ENCODE measurements at regions not wholly inside any gene's neighbourhood (a gene's known extent, or its start where the extent isn't known, plus 50 kb on each side); places are given as distances from the start of the nearest gene placed in this dataset.
"Not testable (repeated sequence)": the region's sequence is repeated elsewhere in the genome, so short reads cannot be mapped to it uniquely, and the experiment has no call there.

- not testable (repeated sequence) for H3K79me2 ChIP-seq (ENCODE audit: insufficient read depth, low read length); H3K4me3 ChIP-seq (ENCODE audit: insufficient read depth, low read length, poor library complexity, severe bottlenecking); H3K9me3 ChIP-seq (ENCODE audit: insufficient read depth, low read length); H2AFZ ChIP-seq (ENCODE audit: low read depth, low read length, severe bottlenecking); H3K4me2 ChIP-seq (ENCODE audit: low read depth, low read length, poor library complexity, severe bottlenecking); H3K36me3 ChIP-seq (ENCODE audit: low read length); H3F3A ChIP-seq (ENCODE audit: insufficient read depth); H3K27ac ChIP-seq (ENCODE audit: low read depth, low read length); H3K27me3 ChIP-seq (ENCODE audit: low read length); H4K20me1 ChIP-seq (ENCODE audit: low read depth, low read length); H3K9ac ChIP-seq (ENCODE audit: low read length); H3K9me2 ChIP-seq (replicated peaks; ENCODE audit: insufficient read depth, low read length)
Observed at GRCh38 chr1:120534361-120535047, 119.7 kb downstream of the NBPF8 start.

GRCh38 chr1:120535052-120535451 lies 120.2 kb downstream of the NBPF8 start:
- not testable (repeated sequence) for H4K20me1 ChIP-seq (ENCODE audit: low read depth, low read length); H2AFZ ChIP-seq (ENCODE audit: low read depth, low read length, severe bottlenecking); H3K4me3 ChIP-seq (ENCODE audit: insufficient read depth, low read length, poor library complexity, severe bottlenecking); H3K27me3 ChIP-seq (ENCODE audit: low read length); H3K9me3 ChIP-seq (ENCODE audit: insufficient read depth, low read length); H3K9me2 ChIP-seq (replicated peaks; ENCODE audit: insufficient read depth, low read length); H3F3A ChIP-seq (ENCODE audit: insufficient read depth); H3K27ac ChIP-seq (ENCODE audit: low read depth, low read length); H3K79me2 ChIP-seq (ENCODE audit: insufficient read depth, low read length); H3K4me2 ChIP-seq (ENCODE audit: low read depth, low read length, poor library complexity, severe bottlenecking); H3K36me3 ChIP-seq (ENCODE audit: low read length); H3K9ac ChIP-seq (ENCODE audit: low read length)

- not testable (repeated sequence) for H3K9me2 ChIP-seq (replicated peaks; ENCODE audit: insufficient read depth, low read length); H2AFZ ChIP-seq (ENCODE audit: low read depth, low read length, severe bottlenecking); H4K20me1 ChIP-seq (ENCODE audit: low read depth, low read length); H3K9me3 ChIP-seq (ENCODE audit: insufficient read depth, low read length); H3K36me3 ChIP-seq (ENCODE audit: low read length); H3K9ac ChIP-seq (ENCODE audit: low read length); H3K27me3 ChIP-seq (ENCODE audit: low read length); H3K4me2 ChIP-seq (ENCODE audit: low read depth, low read length, poor library complexity, severe bottlenecking); H3K79me2 ChIP-seq (ENCODE audit: insufficient read depth, low read length); H3K4me3 ChIP-seq (ENCODE audit: insufficient read depth, low read length, poor library complexity, severe bottlenecking); H3K27ac ChIP-seq (ENCODE audit: low read depth, low read length); H3F3A ChIP-seq (ENCODE audit: insufficient read depth)
Observed at GRCh38 chr1:120541394-120541793, 126.6 kb downstream of the NBPF8 start.

- H3K4me3 ChIP-seq (ENCODE audit: insufficient read depth, low read length, poor library complexity, severe bottlenecking); H3K9ac ChIP-seq (ENCODE audit: low read length); H3K36me3 ChIP-seq (ENCODE audit: low read length); H3K9me3 ChIP-seq (ENCODE audit: insufficient read depth, low read length); H3K27me3 ChIP-seq (ENCODE audit: low read length); H3K9me2 ChIP-seq (replicated peaks; ENCODE audit: insufficient read depth, low read length); H4K20me1 ChIP-seq (ENCODE audit: low read depth, low read length); H3K4me2 ChIP-seq (ENCODE audit: low read depth, low read length, poor library complexity, severe bottlenecking); H2AFZ ChIP-seq (ENCODE audit: low read depth, low read length, severe bottlenecking); H3K79me2 ChIP-seq (ENCODE audit: insufficient read depth, low read length); H3K27ac ChIP-seq (ENCODE audit: low read depth, low read length); H3F3A ChIP-seq (ENCODE audit: insufficient read depth): not testable (repeated sequence)
Observed at GRCh38 chr1:120542365-120542764, 127.5 kb downstream of the NBPF8 start.

- not testable (repeated sequence) for H3K9me3 ChIP-seq (ENCODE audit: insufficient read depth, low read length); H3K79me2 ChIP-seq (ENCODE audit: insufficient read depth, low read length); H3K27ac ChIP-seq (ENCODE audit: low read depth, low read length); H3K36me3 ChIP-seq (ENCODE audit: low read length); H3K4me2 ChIP-seq (ENCODE audit: low read depth, low read length, poor library complexity, severe bottlenecking); H2AFZ ChIP-seq (ENCODE audit: low read depth, low read length, severe bottlenecking); H3F3A ChIP-seq (ENCODE audit: insufficient read depth); H3K4me3 ChIP-seq (ENCODE audit: insufficient read depth, low read length, poor library complexity, severe bottlenecking); H3K9ac ChIP-seq (ENCODE audit: low read length); H3K27me3 ChIP-seq (ENCODE audit: low read length); H3K9me2 ChIP-seq (replicated peaks; ENCODE audit: insufficient read depth, low read length); H4K20me1 ChIP-seq (ENCODE audit: low read depth, low read length)
Observed at GRCh38 chr1:120542940-120543339, 128.1 kb downstream of the NBPF8 start.

- not testable (repeated sequence) for H4K20me1 ChIP-seq (ENCODE audit: low read depth, low read length); H3K27ac ChIP-seq (ENCODE audit: low read depth, low read length); H3K4me3 ChIP-seq (ENCODE audit: insufficient read depth, low read length, poor library complexity, severe bottlenecking); H2AFZ ChIP-seq (ENCODE audit: low read depth, low read length, severe bottlenecking); H3K9ac ChIP-seq (ENCODE audit: low read length); H3K36me3 ChIP-seq (ENCODE audit: low read length); H3K4me2 ChIP-seq (ENCODE audit: low read depth, low read length, poor library complexity, severe bottlenecking); H3K27me3 ChIP-seq (ENCODE audit: low read length); H3K9me2 ChIP-seq (replicated peaks; ENCODE audit: insufficient read depth, low read length); H3F3A ChIP-seq (ENCODE audit: insufficient read depth); H3K79me2 ChIP-seq (ENCODE audit: insufficient read depth, low read length); H3K9me3 ChIP-seq (ENCODE audit: insufficient read depth, low read length)
Observed at GRCh38 chr1:120544434-120544833, 129.6 kb downstream of the NBPF8 start.

- H3K9me2 ChIP-seq (replicated peaks; ENCODE audit: insufficient read depth, low read length); H3K79me2 ChIP-seq (ENCODE audit: insufficient read depth, low read length); H3K27ac ChIP-seq (ENCODE audit: low read depth, low read length); H3K9me3 ChIP-seq (ENCODE audit: insufficient read depth, low read length); H3K4me2 ChIP-seq (ENCODE audit: low read depth, low read length, poor library complexity, severe bottlenecking); H3F3A ChIP-seq (ENCODE audit: insufficient read depth); H3K9ac ChIP-seq (ENCODE audit: low read length); H3K27me3 ChIP-seq (ENCODE audit: low read length); H4K20me1 ChIP-seq (ENCODE audit: low read depth, low read length); H3K4me3 ChIP-seq (ENCODE audit: insufficient read depth, low read length, poor library complexity, severe bottlenecking); H2AFZ ChIP-seq (ENCODE audit: low read depth, low read length, severe bottlenecking); H3K36me3 ChIP-seq (ENCODE audit: low read length): not testable (repeated sequence)
Observed at GRCh38 chr1:120550335-120550734, 135.5 kb downstream of the NBPF8 start.

- H2AFZ ChIP-seq (ENCODE audit: low read depth, low read length, severe bottlenecking); H3K9me3 ChIP-seq (ENCODE audit: insufficient read depth, low read length); H3K9me2 ChIP-seq (replicated peaks; ENCODE audit: insufficient read depth, low read length); H3K27me3 ChIP-seq (ENCODE audit: low read length); H3K9ac ChIP-seq (ENCODE audit: low read length); H3K4me2 ChIP-seq (ENCODE audit: low read depth, low read length, poor library complexity, severe bottlenecking); H3K4me3 ChIP-seq (ENCODE audit: insufficient read depth, low read length, poor library complexity, severe bottlenecking); H3K79me2 ChIP-seq (ENCODE audit: insufficient read depth, low read length); H4K20me1 ChIP-seq (ENCODE audit: low read depth, low read length); H3F3A ChIP-seq (ENCODE audit: insufficient read depth); H3K27ac ChIP-seq (ENCODE audit: low read depth, low read length); H3K36me3 ChIP-seq (ENCODE audit: low read length): not testable (repeated sequence)
Observed at GRCh38 chr1:120552190-120552589, 137.4 kb downstream of the NBPF8 start.

Measured in SU-DHL-6 (cell line).